OCI-LY1 (cell line): ENCODE measurements at regions not wholly inside any gene's neighbourhood (a gene's known extent, or its start where the extent isn't known, plus 50 kb on each side); places are given as distances from the start of the nearest gene placed in this dataset.
A peak's percentile ranks its signal among the peaks of the same experiment; 100 is the strongest.

Experiments used
- H2AFZ ChIP-seq: fragments of 200-600 bp; sonication (generic), shearing (Covaris generic); 2 replicates; pipeline ENCODE4 v1.6.0; 2014; ENCODE audit warnings: antibody characterized with exemption, mild to moderate bottlenecking, low read length
- H3F3A ChIP-seq: fragments of 200-600 bp; sonication (generic), shearing (Covaris generic); 2 replicates; pipeline ENCODE4 v1.6.0; 2014; ENCODE audit warnings: mild to moderate bottlenecking, antibody characterized with exemption, low read length, moderate library complexity; ENCODE audit not compliant: insufficient read depth
- H3K27ac ChIP-seq: fragments of 200-600 bp; sonication (generic); 2 replicates; pipeline ENCODE4 v1.5.1; 2014; ENCODE audit warnings: low read length, mixed run types, mild to moderate bottlenecking, low read depth; ENCODE audit not compliant: poor library complexity, severe bottlenecking
- H3K27me3 ChIP-seq: fragments of 200-600 bp; sonication (generic); 2 replicates; pipeline ENCODE4 v1.6.0; 2014; ENCODE audit warnings: antibody characterized with exemption, mild to moderate bottlenecking, low read length, moderate library complexity; ENCODE audit not compliant: insufficient read depth
- H3K36me3 ChIP-seq: fragments of 200-600 bp; sonication (generic); 2 replicates; pipeline ENCODE4 v1.6.1; 2014; ENCODE audit warnings: mild to moderate bottlenecking, antibody characterized with exemption, low read length, moderate library complexity, mixed read lengths; ENCODE audit not compliant: insufficient read depth
- H3K4me1 ChIP-seq: fragments of 200-600 bp; sonication (generic); 2 replicates; pipeline ENCODE4 v1.5.1; 2014; ENCODE audit warnings: mild to moderate bottlenecking, low read length, moderate library complexity; ENCODE audit not compliant: insufficient read depth, severe bottlenecking
- H3K4me2 ChIP-seq: fragments of 200-600 bp; sonication (generic), shearing (Covaris generic); 2 replicates; pipeline ENCODE4 v1.6.1; 2014; ENCODE audit warnings: low read length
- H3K4me3 ChIP-seq: fragments of 200-600 bp; sonication (generic); 2 replicates; pipeline ENCODE4 v1.5.1; 2014; ENCODE audit warnings: low read length, low read depth, mild to moderate bottlenecking, mixed read lengths; ENCODE audit not compliant: poor library complexity, severe bottlenecking
- H3K79me2 ChIP-seq: fragments of 200-600 bp; shearing (Covaris generic); 2 replicates; pipeline ENCODE4 v1.6.1; 2016; ENCODE audit warnings: mixed run types, low read length, mixed read lengths; ENCODE audit not compliant: insufficient read depth
- H3K9ac ChIP-seq: fragments of 200-600 bp; sonication (generic), shearing (Covaris generic); 2 replicates; pipeline ENCODE4 v1.6.1; 2014; ENCODE audit warnings: mild to moderate bottlenecking, low read length, mixed read lengths
- H3K9me2 ChIP-seq: fragments of 200-600 bp; sonication (generic), shearing (Covaris generic); 2 replicates; pipeline ENCODE4 v1.6.1; 2014; ENCODE audit warnings: low read depth, mild to moderate bottlenecking, low read length, mixed read lengths
- H3K9me3 ChIP-seq: fragments of 200-600 bp; shearing (Covaris generic); 2 replicates; pipeline ENCODE4 v1.6.1; 2014; ENCODE audit warnings: low read length, mixed read lengths
- H4K20me1 ChIP-seq: fragments of 200-600 bp; sonication (generic), shearing (Covaris generic); 2 replicates; pipeline ENCODE4 v1.6.0; 2016; ENCODE audit warnings: mild to moderate bottlenecking, low read length; ENCODE audit not compliant: insufficient read depth
- CTCF ChIP-seq: fragments of 200-600 bp; sonication (generic), shearing (Covaris generic); IDR thresholded peaks from 2 replicates; pipeline ENCODE4 v1.5.1; 2017; ENCODE audit warnings: mild to moderate bottlenecking, antibody characterized with exemption, low read length, moderate library complexity, mixed read lengths
- EZH2 ChIP-seq: fragments of 200-600 bp; sonication (generic), shearing (Covaris generic); IDR thresholded peaks from 2 replicates; pipeline ENCODE4 v1.8.0; 2017; ENCODE audit warnings: borderline replicate concordance, mixed run types, mild to moderate bottlenecking, antibody characterized with exemption, low read length, moderate library complexity, mixed read lengths

- TF ChIP-seq CTCF (no peak), EZH2 (no peak)
- Histone ChIP-seq H3K36me3 (no peaks in the 10 kb centered on the region), H3K4me3 (no peak overlapping the region), H3K79me2 (no peaks in the 10 kb centered on the region), H3K27ac (no peak overlapping the region), H3K27me3 (no peaks in the 10 kb centered on the region), H3K9me2 (no peaks in the 10 kb centered on the region), H3K4me1 (no peaks in the 10 kb centered on the region), H2AFZ (no peak overlapping the region), H3K4me2 (no peak overlapping the region), H3K9me3 (no peaks in the 10 kb centered on the region), H4K20me1 (no peaks in the 10 kb centered on the region), H3F3A (no peaks in the 10 kb centered on the region), H3K9ac (no peak overlapping the region)
Observed at GRCh38 chr14:21978999-21979314, 305.3 kb upstream of the OR4E1 start.

- no peak overlapping the region for H3K4me3 ChIP-seq
- no peaks in the 10 kb centered on the region for H3F3A ChIP-seq
- no peak for TF ChIP-seq EZH2
- peak; percentile 82 for TF ChIP-seq CTCF
- no peaks in the 10 kb centered on the region for H3K4me1 ChIP-seq
- no peak overlapping the region for H3K9ac ChIP-seq
- H3K27me3 ChIP-seq: no peaks in the 10 kb centered on the region
- no peaks in the 10 kb centered on the region for H3K36me3 ChIP-seq
- H4K20me1 ChIP-seq: no peaks in the 10 kb centered on the region
- no peaks in the 10 kb centered on the region for H3K9me2 ChIP-seq
- no peak overlapping the region for H2AFZ ChIP-seq
- H3K4me2 ChIP-seq: no peak overlapping the region
- no peaks in the 10 kb centered on the region for H3K9me3 ChIP-seq
- H3K27ac ChIP-seq: no peak overlapping the region
- H3K79me2 ChIP-seq: no peaks in the 10 kb centered on the region
Observed at GRCh38 chr14:21978184-21978998, 304.8 kb upstream of the OR4E1 start.

GRCh38 chr14:21974741-21975140 lies 301.1 kb upstream of the OR4E1 start:
- no peaks in the 10 kb centered on the region for H3F3A ChIP-seq
- no peak overlapping the region for H3K27ac ChIP-seq
- no peaks in the 10 kb centered on the region for H3K9me3 ChIP-seq
- no peak overlapping the region for H2AFZ ChIP-seq
- H3K9ac ChIP-seq: no peak overlapping the region
- no peaks in the 10 kb centered on the region for H3K36me3 ChIP-seq
- H3K9me2 ChIP-seq: no peaks in the 10 kb centered on the region
- no peaks in the 10 kb centered on the region for H4K20me1 ChIP-seq
- TF ChIP-seq EZH2 (no peak), CTCF (no peak)
- H3K4me1 ChIP-seq: no peaks in the 10 kb centered on the region
- H3K4me2 ChIP-seq: no peak overlapping the region
- no peaks in the 10 kb centered on the region for H3K79me2 ChIP-seq
- H3K27me3 ChIP-seq: no peaks in the 10 kb centered on the region
- no peak overlapping the region for H3K4me3 ChIP-seq
